ENCODE measurements at regions not wholly inside any gene's neighbourhood (a gene's known extent, or its start where the extent isn't known, plus 50 kb on each side); places are given as distances from the start of the nearest gene placed in this dataset.
A peak's percentile ranks its signal among the peaks of the same experiment; 100 is the strongest.

GRCh38 chr15:25993506-25993905 lies 130.4 kb upstream of the ATP10A start:
- Histone ChIP-seq H3K79me2 (replicated peaks; ENCODE audit: insufficient read depth, low read length) (no peaks in the 10 kb centered on the region), H2AFZ (ENCODE audit: low read depth, low read length) (no peak overlapping the region), H3K4me2 (ENCODE audit: low read length) (no peak overlapping the region), H4K20me1 (ENCODE audit: insufficient read depth) (no peaks in the 10 kb centered on the region), H3F3A (ENCODE audit: insufficient read depth, low read length, poor library complexity, severe bottlenecking) (no peaks in the 10 kb centered on the region), H3K9me2 (ENCODE audit: insufficient read depth, low read length) (no peaks in the 10 kb centered on the region), H3K27me3 (ENCODE audit: insufficient read depth, low read depth, low read length) (no peaks in the 10 kb centered on the region), H3K36me3 (ENCODE audit: insufficient read depth, low read length) (no peaks in the 10 kb centered on the region), H3K9me3 (ENCODE audit: low read length) (no peaks in the 10 kb centered on the region), H3K27ac (ENCODE audit: low read length) (no peak overlapping the region), H3K9ac (ENCODE audit: low read length) (no peak overlapping the region), H3K4me3 (ENCODE audit: low read length) (no peak overlapping the region)
- TF ChIP-seq SMC3 (conservative IDR thresholded peaks at IDR 0.05; ENCODE audit: poor library complexity) (no peak), RAD21 (conservative IDR thresholded peaks at IDR 0.05) (no peak), EP300 (conservative IDR thresholded peaks at IDR 0.05; ENCODE audit: poor library complexity, severe bottlenecking) (no peak), POLR2AphosphoS5 (IDR thresholded peaks at IDR 0.05) (no peak), EZH2 (IDR thresholded peaks at IDR 0.05; ENCODE audit: borderline replicate concordance, insufficient read depth, low read length, poor library complexity, severe bottlenecking) (no peak), CTCF (IDR thresholded peaks at IDR 0.05; ENCODE audit: poor library complexity, severe bottlenecking) (no peak), TAF1 (IDR thresholded peaks at IDR 0.05; ENCODE audit: low read depth) (no peak), MXI1 (conservative IDR thresholded peaks at IDR 0.05; ENCODE audit: poor library complexity, severe bottlenecking) (no peak), REST (IDR thresholded peaks at IDR 0.05; ENCODE audit: borderline replicate concordance) (no peak)

- Histone ChIP-seq H3K9me2 (ENCODE audit: insufficient read depth, low read length) (no peaks in the 10 kb centered on the region), H3K27ac (ENCODE audit: low read length) (peak overlapping the region; percentile 80), H3K9ac (ENCODE audit: low read length) (peak overlapping the region; percentile 45), H3K9me3 (ENCODE audit: low read length) (no peaks in the 10 kb centered on the region), H3K36me3 (ENCODE audit: insufficient read depth, low read length) (no peaks in the 10 kb centered on the region), H3K27me3 (ENCODE audit: insufficient read depth, low read depth, low read length) (no peaks in the 10 kb centered on the region), H3K4me2 (ENCODE audit: low read length) (peak overlapping the region; percentile 22), H3K79me2 (replicated peaks; ENCODE audit: insufficient read depth, low read length) (no peaks in the 10 kb centered on the region), H4K20me1 (ENCODE audit: insufficient read depth) (no peaks in the 10 kb centered on the region), H2AFZ (ENCODE audit: low read depth, low read length) (no peak overlapping the region), H3K4me3 (ENCODE audit: low read length) (no peak overlapping the region), H3F3A (ENCODE audit: insufficient read depth, low read length, poor library complexity, severe bottlenecking) (no peaks in the 10 kb centered on the region)
- TF ChIP-seq REST (IDR thresholded peaks at IDR 0.05; ENCODE audit: borderline replicate concordance) (no peak), MXI1 (conservative IDR thresholded peaks at IDR 0.05; ENCODE audit: poor library complexity, severe bottlenecking) (no peak), CTCF (IDR thresholded peaks at IDR 0.05; ENCODE audit: poor library complexity, severe bottlenecking) (no peak), SMC3 (conservative IDR thresholded peaks at IDR 0.05; ENCODE audit: poor library complexity) (no peak), TAF1 (IDR thresholded peaks at IDR 0.05; ENCODE audit: low read depth) (no peak), EP300 (conservative IDR thresholded peaks at IDR 0.05; ENCODE audit: poor library complexity, severe bottlenecking) (peak; percentile 42), RAD21 (conservative IDR thresholded peaks at IDR 0.05) (no peak), EZH2 (IDR thresholded peaks at IDR 0.05; ENCODE audit: borderline replicate concordance, insufficient read depth, low read length, poor library complexity, severe bottlenecking) (no peak), POLR2AphosphoS5 (IDR thresholded peaks at IDR 0.05) (peak; percentile 32)
Measured at GRCh38 chr15:25990220-25990619, 127.1 kb upstream of the ATP10A start.

Data from neural cell (in vitro differentiated cells).